Panc1 (cell line): ENCODE measurements at regions not wholly inside any gene's neighbourhood (a gene's known extent, or its start where the extent isn't known, plus 50 kb on each side); places are given as distances from the start of the nearest gene placed in this dataset.

Source experiments
- ATAC-seq: fragments of 200-7000 bp; cut with Tn5 transposase; 2 replicates; pipeline ENCODE4 v1.9.1; 2020; ENCODE audit warnings: mild to moderate bottlenecking, moderate library complexity
- BruUV-seq: library from RNA; stranded (reverse); fragments of 400-500 nt; replicated peaks from 2 replicates; lab custom pipeline; 2021; lab: Mats Ljungman, UMichigan
- CTCF ChIA-PET: fragments of 300-600 bp; sonication (Branson Sonifier 250); formaldehyde crosslinking; loops from one replicate; lab custom pipeline; 2022; ENCODE audit warnings: antibody characterized with exemption; lab: Charles Lee
- POLR2A ChIA-PET: fragments of 300-600 bp; sonication (Branson Sonifier 250); formaldehyde crosslinking; loops from one replicate; lab custom pipeline; 2022; ENCODE audit warnings: antibody characterized with exemption; lab: Charles Lee
- DNase-seq: peaks from one replicate; pipeline ENCODE4 v3.0.0-alpha.2; 2010; ENCODE audit warnings: low read depth, low spot score
- H3K27ac ChIP-seq: 2 replicates; pipeline ENCODE4 v1.5.1; 2011; ENCODE audit warnings: mild to moderate bottlenecking, low read length, inconsistent platforms
- H3K27me3 ChIP-seq: fragments of 200-500 bp; sonication (Bioruptor generic); 2 replicates; pipeline ENCODE4 v1.6.0; 2014; ENCODE audit warnings: low read length, inconsistent platforms; ENCODE audit not compliant: control insufficient read depth, insufficient read depth
- H3K36me3 ChIP-seq: fragments of 200-500 bp; sonication (Bioruptor generic); 2 replicates; pipeline ENCODE4 v1.5.1; 2014; ENCODE audit warnings: inconsistent platforms, mild to moderate bottlenecking, low read length, moderate library complexity; ENCODE audit not compliant: control insufficient read depth, insufficient read depth
- H3K4me1 ChIP-seq: 2 replicates; pipeline ENCODE4 v1.5.1; 2011; ENCODE audit warnings: inconsistent platforms, mild to moderate bottlenecking, low read length, moderate library complexity; ENCODE audit not compliant: control insufficient read depth, insufficient read depth
- H3K4me3 ChIP-seq, 2 experiments: 2 replicates each; pipeline ENCODE4 v1.5.1; 2011 to 2012; ENCODE audit warnings: low read depth in 2 of 2, low read length in 2 of 2, mild to moderate bottlenecking in 2 of 2, inconsistent platforms in 1 of 2, moderate library complexity in 1 of 2
- H3K9me3 ChIP-seq: fragments of 200-500 bp; sonication (Bioruptor generic); 2 replicates; pipeline ENCODE4 v1.5.1; 2014; ENCODE audit warnings: low read depth, mild to moderate bottlenecking, inconsistent platforms, low read length, moderate library complexity; ENCODE audit not compliant: control insufficient read depth, insufficient read depth
- CTCF ChIP-seq: fragments of 450-650 bp; IDR thresholded peaks from 2 replicates; pipeline ENCODE4 v1.5.1; 2017; ENCODE audit warnings: mild to moderate bottlenecking
- POLR2AphosphoS5 ChIP-seq: IDR thresholded peaks from 2 replicates; pipeline ENCODE4 v1.6.1; 2012; ENCODE audit warnings: mild to moderate bottlenecking, low read depth, low read length, moderate library complexity
- REST ChIP-seq, 2 experiments: IDR thresholded peaks; 2 replicates each; pipeline ENCODE4 v1.6.1; 2011 to 2012; ENCODE audit warnings: low read depth in 2 of 2, control low read depth in 1 of 2, low read length in 1 of 2, mild to moderate bottlenecking in 1 of 2, moderate library complexity in 1 of 2; ENCODE audit not compliant: insufficient read depth in 1 of 2
- SIN3A ChIP-seq: IDR thresholded peaks from 2 replicates; pipeline ENCODE4 v1.6.1; 2012; ENCODE audit warnings: low read depth, mild to moderate bottlenecking, low read length, moderate library complexity, borderline replicate concordance; ENCODE audit not compliant: insufficient read depth
- TCF7L2 ChIP-seq: IDR thresholded peaks from 2 replicates; pipeline ENCODE4 v1.6.1; 2011; ENCODE audit warnings: mild to moderate bottlenecking, low read depth, low read length, inconsistent platforms
- in situ Hi-C: cut with HindIII; loops from 2 replicates; pipeline ENCODE4 v1.10.0; 2016; ENCODE audit warnings: low sequenced_read_pairs, low pct_unique_long_range_greater_than_20kb
- intact Hi-C: fragments of 100-400 bp; cut with micrococcal nuclease; formaldehyde crosslinking; loops from one replicate; pipeline ENCODE4 v1.10.0; 2022; ENCODE audit not compliant: unreplicated experiment

GRCh38 chr5:72006361-72006760 is 100.9 kb upstream of the MAP1B start:
- in situ Hi-C loops (no loop called here), intact Hi-C loops (no loop called here)
- TF ChIP-seq POLR2AphosphoS5 (no peak), SIN3A (no peak), REST (IDR thresholded peaks at IDR 0.05; ENCODE audit: insufficient read depth in 1 of 2, low read depth in 2 of 2, low read length in 1 of 2) (no peak), CTCF (no peak), TCF7L2 (no peak)
- Histone ChIP-seq H3K27ac (no peak overlapping the region), H3K36me3 (no peaks in the 10 kb centered on the region), H3K9me3 (no peaks in the 10 kb centered on the region), H3K27me3 (peaks cover 24% of the 10 kb centered on the region), H3K4me3 (no peak overlapping the region), H3K4me1 (no peaks in the 10 kb centered on the region)
- no peak for DNase-seq
- no peak for ATAC-seq
- BruUV-seq, result no TSS peak
- ChIA-PET POLR2A (no interaction called here), CTCF (no interaction called here)

- Histone ChIP-seq H3K4me3 (no peak overlapping the region), H3K27ac (no peak overlapping the region), H3K27me3 (peaks cover 25% of the 10 kb centered on the region), H3K9me3 (no peaks in the 10 kb centered on the region), H3K36me3 (no peaks in the 10 kb centered on the region), H3K4me1 (no peaks in the 10 kb centered on the region)
- TF ChIP-seq CTCF (no peak), REST (IDR thresholded peaks at IDR 0.05; ENCODE audit: insufficient read depth in 1 of 2, low read depth in 2 of 2, low read length in 1 of 2) (no peak), POLR2AphosphoS5 (no peak), SIN3A (no peak), TCF7L2 (no peak)
- ChIA-PET POLR2A (no interaction called here), CTCF (no interaction called here)
- in situ Hi-C loops, result no loop called here
- ATAC-seq, result no peak
- DNase-seq, result no peak
- intact Hi-C loops, result no loop called here
- BruUV-seq, result no TSS peak
Measured at GRCh38 chr5:72007336-72008111, 99.8 kb upstream of the MAP1B start.
